MM.1S (cell line): ENCODE measurements at regions not wholly inside any gene's neighbourhood (a gene's known extent, or its start where the extent isn't known, plus 50 kb on each side); places are given as distances from the start of the nearest gene placed in this dataset.

Experiments
- EZH2 ChIP-seq: fragments of 300-600 bp; sonication (generic); optimal IDR thresholded peaks from 2 replicates; pipeline ENCODE3; 2017; ENCODE audit warnings: low read depth, mild to moderate bottlenecking, antibody characterized with exemption, low read length, mixed read lengths
- EZH2phosphoT487 ChIP-seq: fragments of 300-600 bp; sonication (generic); IDR thresholded peaks from 2 replicates; pipeline ENCODE4 v1.6.1; 2018; ENCODE audit warnings: antibody characterized with exemption, low read length
- TF ChIP-seq, protein P1 (sequence below): fragments of 300-600 bp; sonication (generic); IDR thresholded peaks from 2 replicates; pipeline ENCODE4 v1.5.1; 2016; ENCODE audit warnings: antibody characterized with exemption, low read length, mixed read lengths

DNA sequence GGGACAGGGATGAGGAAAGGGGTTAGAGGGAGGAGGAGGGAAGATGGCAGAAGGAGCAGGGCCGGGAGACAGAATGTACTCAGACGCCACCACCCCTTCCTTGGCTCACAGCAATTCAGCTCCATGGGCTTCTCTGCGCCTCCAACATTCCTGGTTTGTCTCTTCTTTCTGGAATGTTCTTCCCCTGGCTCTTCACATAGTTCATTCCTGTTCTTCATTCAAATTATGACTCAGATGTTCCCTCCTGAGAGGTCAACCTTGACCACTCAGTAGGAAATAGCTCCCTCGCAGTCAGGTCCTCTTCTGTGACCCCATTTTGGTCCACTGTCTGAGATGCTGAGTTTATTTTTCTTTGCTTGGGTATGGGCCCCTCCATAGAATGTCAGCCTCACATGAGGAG is 203.2 kb downstream of the C1orf94 start:
- TF ChIP-seq EZH2 (no peak), EZH2phosphoT487 (no peak)
- TF ChIP-seq, protein P1, sequence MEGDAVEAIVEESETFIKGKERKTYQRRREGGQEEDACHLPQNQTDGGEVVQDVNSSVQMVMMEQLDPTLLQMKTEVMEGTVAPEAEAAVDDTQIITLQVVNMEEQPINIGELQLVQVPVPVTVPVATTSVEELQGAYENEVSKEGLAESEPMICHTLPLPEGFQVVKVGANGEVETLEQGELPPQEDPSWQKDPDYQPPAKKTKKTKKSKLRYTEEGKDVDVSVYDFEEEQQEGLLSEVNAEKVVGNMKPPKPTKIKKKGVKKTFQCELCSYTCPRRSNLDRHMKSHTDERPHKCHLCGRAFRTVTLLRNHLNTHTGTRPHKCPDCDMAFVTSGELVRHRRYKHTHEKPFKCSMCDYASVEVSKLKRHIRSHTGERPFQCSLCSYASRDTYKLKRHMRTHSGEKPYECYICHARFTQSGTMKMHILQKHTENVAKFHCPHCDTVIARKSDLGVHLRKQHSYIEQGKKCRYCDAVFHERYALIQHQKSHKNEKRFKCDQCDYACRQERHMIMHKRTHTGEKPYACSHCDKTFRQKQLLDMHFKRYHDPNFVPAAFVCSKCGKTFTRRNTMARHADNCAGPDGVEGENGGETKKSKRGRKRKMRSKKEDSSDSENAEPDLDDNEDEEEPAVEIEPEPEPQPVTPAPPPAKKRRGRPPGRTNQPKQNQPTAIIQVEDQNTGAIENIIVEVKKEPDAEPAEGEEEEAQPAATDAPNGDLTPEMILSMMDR: no peak
